ENCODE measurements at regions not wholly inside any gene's neighbourhood (a gene's known extent, or its start where the extent isn't known, plus 50 kb on each side); places are given as distances from the start of the nearest gene placed in this dataset.

GRCh38 chr9:16202914-16203728 is 650.3 kb downstream of the CCDC171 start:
- no peak for DNase-seq

GRCh38 chr9:16203729-16204573 is 651.1 kb downstream of the CCDC171 start:
- DNase-seq = no peak

- DNase-seq = no peak
These were observed 652.6 kb downstream of the CCDC171 start for GRCh38 chr9:16205455-16205854.

GRCh38 chr9:16206518-16206917 is 653.7 kb downstream of the CCDC171 start:
- DNase-seq = no peak

GRCh38 chr9:16207161-16207560 is 654.3 kb downstream of the CCDC171 start:
- DNase-seq = no peak

GRCh38 chr9:16210440-16210839 is 657.6 kb downstream of the CCDC171 start:
- no peak for DNase-seq

GRCh38 chr9:16211946-16212345 is 658.5 kb downstream of the BNC2 start:
- DNase-seq = no peak

GRCh38 chr9:16213781-16214515 is 656.5 kb downstream of the BNC2 start:
- DNase-seq = no peak

GRCh38 chr9:16214677-16215352 is 655.7 kb downstream of the BNC2 start:
- no peak for DNase-seq

GRCh38 chr9:16215353-16215680 is 655.2 kb downstream of the BNC2 start:
- DNase-seq = no peak

GRCh38 chr9:16217943-16218701 is 652.3 kb downstream of the BNC2 start:
- no peak for DNase-seq

GRCh38 chr9:16221366-16221765 is 649.1 kb downstream of the BNC2 start:
- DNase-seq = no peak

GRCh38 chr9:16221822-16222547 is 648.5 kb downstream of the BNC2 start:
- no peak for DNase-seq

- peak in 1 of 2 experiments; percentile 14 for DNase-seq
These were observed 647.2 kb downstream of the BNC2 start for GRCh38 chr9:16223074-16223871.

GRCh38 chr9:16230731-16231130 is 639.7 kb downstream of the BNC2 start:
- DNase-seq = no peak

- DNase-seq = no peak
These were observed 634.2 kb downstream of the BNC2 start for GRCh38 chr9:16236311-16236710.

GRCh38 chr9:16236882-16237281 is 633.6 kb downstream of the BNC2 start:
- DNase-seq = no peak

- no peak for DNase-seq
These were observed 631.8 kb downstream of the BNC2 start for GRCh38 chr9:16238623-16239138.

GRCh38 chr9:16241231-16241630 is 629.2 kb downstream of the BNC2 start:
- no peak for DNase-seq

- DNase-seq = no peak
These were observed 626.7 kb downstream of the BNC2 start for GRCh38 chr9:16243798-16244197.

All from NCI-H187 (cell line).